HG03066 (cell line): ENCODE measurements at regions not wholly inside any gene's neighbourhood (a gene's known extent, or its start where the extent isn't known, plus 50 kb on each side); places are given as distances from the start of the nearest gene placed in this dataset.

Source experiments
- ATAC-seq: cut with Tn5 transposase; IDR thresholded peaks from one replicate; pipeline ENCODE4 v1.9.1; 2021; ENCODE audit warnings: low read depth; ENCODE audit not compliant: unreplicated experiment

- ATAC-seq: no peak
Measured at GRCh38 chr5:57700072-57700471, 217.5 kb upstream of the ACTBL2 start.

DNA sequence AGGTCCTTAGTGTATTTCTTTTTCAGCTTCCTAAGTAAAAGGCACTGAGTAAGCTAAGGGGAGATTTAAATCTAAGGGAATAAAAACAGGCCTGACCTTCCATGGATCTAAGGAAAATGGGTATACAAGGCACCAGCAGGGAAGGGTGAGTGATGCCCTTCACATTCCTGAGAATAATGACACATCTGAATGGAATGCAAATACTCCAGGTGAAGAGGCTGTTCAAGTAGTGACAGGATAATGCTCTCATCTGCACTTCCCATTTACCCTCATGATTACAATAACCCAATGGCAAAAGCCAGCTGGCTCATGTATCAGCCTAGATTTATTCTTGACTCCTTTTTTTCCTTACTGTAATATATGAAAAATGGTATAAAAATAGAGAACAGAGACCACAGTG is 216.2 kb upstream of the ACTBL2 start:
- ATAC-seq: no peak

- ATAC-seq: no peak
Measured at GRCh38 chr5:57698086-57698485, 215.5 kb upstream of the ACTBL2 start.

DNA sequence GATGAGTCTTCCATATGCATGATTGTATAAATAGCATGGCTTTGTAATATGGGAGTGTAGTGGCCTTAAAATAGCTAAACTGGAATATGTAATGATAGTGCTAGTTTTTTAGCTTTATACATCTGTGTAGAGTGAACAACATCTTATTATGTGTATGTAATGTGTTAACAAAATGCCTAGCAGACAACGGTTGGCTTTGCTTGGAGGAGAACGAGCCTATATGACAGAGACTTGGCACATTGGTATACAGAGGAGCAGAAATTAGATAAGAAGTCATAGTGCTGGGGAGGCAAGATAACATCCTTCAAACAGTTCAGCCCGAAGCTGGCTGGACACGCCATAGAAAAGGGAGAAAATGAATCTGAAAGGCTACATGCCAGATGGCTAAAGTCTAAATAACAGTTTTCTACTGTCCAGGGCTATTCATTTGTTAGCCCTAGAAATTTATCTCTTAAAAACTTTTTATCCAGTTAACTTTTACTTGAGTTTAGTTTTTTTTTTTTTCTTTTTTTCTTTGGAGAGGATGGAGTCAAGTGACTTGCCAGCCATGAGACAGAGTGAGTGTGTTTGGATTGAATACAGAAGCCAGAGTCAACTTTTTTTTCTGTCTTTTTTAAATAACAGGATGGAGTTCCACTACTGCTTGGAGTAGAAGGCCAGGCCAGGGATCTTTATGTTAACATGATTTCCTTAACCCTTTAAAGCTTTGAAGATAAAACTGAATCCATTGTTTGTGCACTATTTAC is 214.4 kb upstream of the ACTBL2 start:
- no peak for ATAC-seq

DNA sequence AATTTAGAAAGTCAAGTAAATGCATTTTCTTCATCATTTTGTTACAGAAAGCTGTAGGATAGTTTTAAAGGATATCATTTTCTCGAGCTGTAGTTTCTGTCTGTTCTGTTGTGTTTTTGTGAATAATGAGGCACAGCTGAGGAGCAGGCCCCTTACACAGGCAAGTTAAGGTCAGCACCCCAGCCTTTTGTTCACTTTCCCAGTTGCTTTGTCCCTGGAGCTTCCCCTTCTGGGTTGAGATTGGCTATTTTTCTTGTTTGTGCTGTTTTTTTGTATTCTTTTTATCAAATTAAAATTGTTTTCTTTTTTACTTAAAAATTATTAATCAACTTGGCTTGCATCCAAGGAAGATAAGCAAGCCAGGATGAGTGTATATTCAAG is 213.8 kb upstream of the ACTBL2 start:
- no peak for ATAC-seq

DNA sequence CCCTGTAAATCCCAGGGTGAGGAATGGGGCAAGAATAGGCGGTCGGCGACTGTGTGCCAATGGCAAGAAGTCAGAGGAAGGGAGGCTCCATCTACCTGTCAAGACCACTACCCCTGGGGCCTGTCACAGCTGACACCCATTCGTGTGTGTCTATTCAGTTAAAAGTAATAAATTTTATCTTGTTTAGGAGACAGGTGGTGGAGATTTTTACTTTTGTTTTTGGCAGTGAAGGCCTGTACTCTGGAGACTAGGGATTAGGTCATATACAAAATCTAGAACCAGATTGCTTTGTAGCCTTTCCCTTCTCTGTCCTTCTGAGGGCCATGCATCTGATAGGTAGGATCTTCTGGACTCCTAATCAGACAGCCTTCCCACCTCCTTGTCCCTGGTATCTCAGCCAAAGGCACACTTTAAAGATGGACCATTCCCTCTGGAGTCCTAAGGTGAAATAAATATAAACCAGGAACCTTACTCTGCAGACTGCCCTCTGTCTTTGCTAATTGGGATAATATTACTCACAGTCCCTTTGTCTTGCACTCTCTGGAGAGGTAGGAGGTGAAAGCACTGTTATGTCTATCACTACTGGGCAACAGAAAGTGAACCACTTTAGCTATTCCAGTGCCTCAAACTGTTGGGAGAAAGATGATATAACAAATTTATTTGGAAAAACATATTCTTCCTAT is 213.2 kb upstream of the ACTBL2 start:
- no peak for ATAC-seq

GRCh38 chr5:57695179-57695578 is 212.6 kb upstream of the ACTBL2 start:
- ATAC-seq: no peak

- no peak for ATAC-seq
Measured at GRCh38 chr5:57693488-57694305, 211.1 kb upstream of the ACTBL2 start.

DNA sequence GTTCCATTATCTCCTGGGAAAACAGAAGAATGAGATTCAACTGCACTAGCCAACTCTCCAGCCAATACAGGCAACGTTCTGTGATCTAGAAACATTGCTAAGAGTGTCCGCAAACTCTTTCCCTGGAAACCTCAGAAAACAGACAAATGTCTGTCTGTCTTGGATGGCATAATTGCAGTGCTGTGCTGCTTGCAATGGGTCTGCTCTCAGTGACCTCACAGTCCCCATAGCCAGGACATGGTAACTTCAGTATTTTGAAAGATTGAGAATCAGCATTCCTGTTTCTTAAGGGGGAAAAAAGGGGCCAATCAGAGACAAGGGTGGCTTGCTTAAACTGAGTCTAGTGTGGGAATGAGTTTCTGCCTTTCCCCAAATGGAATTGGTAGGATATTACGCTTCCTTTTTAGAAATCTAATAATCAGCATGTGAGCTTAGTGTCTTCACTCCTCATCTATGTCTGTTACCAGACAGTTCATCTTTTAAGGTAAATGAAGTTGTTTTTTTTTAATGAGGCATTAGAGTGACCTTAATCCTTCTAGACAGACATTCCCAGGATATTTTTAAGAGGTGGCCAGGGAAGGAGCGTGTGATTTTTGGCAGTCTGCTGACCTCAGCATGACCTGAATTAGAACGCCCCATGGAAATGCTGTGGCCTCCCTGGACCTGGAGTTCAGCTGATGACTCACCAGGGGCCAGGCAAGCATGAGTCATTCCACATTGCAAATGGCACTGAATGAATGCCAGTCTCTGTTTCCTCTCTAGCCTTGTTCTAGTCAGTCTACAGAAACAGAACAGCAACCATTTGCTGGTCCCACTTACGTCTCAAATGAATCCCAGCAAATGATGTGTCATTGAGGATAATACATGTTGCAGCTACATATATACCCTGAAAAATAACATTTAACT is 210.2 kb upstream of the ACTBL2 start:
- no peak for ATAC-seq

DNA sequence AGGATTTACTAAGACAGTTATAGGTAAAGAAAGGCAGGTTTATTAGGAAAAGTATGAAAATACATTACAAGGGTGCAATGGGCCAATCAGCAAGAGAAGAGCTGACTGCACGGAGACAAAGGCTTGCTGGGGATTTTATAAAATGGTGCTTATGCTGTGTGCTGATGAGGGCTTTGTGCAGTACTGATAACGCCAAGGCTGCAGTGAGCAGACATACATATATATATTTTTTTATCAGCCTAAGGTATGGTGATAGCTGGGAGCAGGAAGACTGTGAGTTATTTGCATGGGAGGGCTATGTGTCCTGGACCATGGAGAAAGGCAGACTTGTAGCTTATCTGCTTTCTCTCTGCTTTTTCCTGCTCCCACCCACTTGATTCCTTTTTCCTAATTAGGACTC is 208.1 kb upstream of the ACTBL2 start:
- ATAC-seq: no peak

DNA sequence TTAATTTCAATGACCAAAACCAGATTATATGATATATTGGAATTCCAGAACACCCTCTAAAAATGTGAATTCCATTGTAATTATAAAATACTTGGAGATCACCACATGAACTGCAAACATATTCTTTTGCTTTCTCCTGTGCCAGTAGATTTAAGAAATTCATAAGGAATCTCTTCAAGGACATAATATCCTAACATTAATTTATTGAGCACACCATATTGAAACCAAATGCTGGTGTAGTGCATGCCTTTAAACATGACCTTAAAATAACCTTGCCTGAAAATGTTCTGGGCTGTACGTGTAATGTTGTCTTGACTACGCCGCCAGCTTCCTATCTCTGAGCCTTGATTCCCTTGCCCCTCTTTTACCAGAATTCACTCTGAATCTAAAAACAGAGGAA is 205.0 kb upstream of the ACTBL2 start:
- no peak for ATAC-seq

GRCh38 chr5:57685516-57686255 is 203.1 kb upstream of the ACTBL2 start:
- no peak for ATAC-seq

DNA sequence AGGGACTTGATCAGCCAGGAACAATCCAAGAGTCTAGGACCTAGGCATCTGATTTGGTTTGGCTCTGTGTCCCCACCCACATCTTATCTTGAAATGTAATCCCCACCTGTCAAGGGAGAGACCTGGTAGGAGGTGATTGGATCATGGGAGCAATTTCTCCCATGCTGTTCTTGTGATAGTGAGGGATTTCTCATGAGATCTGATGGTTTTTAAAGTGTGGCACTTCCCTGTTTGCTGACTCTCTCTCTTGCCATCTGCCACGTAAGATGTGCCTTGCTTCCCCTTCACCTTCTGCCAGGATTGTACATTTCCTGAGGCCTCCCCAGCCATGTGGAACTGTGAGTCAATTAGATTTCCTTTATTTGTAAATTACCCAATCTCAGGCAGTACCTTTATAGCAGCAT is 201.7 kb upstream of the ACTBL2 start:
- ATAC-seq: no peak

GRCh38 chr5:57683036-57683630 is 200.5 kb upstream of the ACTBL2 start:
- no peak for ATAC-seq

DNA sequence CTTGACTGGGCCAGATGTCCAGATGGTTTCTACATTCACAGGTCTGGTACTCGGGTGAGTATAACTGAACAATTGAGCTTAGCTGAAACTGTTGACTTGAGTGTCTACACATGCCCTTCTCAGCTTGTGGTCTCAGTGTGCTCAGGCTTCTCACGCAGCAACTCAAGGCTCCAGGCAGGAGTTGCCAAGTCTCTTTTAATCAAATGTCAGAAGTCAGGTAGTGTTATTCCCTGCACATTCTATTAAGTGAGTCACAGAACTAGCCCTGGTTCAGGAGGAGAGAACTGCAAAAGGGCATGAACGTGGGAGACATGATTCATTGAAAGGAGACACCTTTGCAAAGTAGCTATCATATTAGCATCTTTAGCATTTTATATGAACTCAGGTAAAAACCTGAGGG is 199.3 kb upstream of the ACTBL2 start:
- ATAC-seq: no peak

GRCh38 chr5:57680686-57681085 is 198.1 kb upstream of the ACTBL2 start:
- ATAC-seq: no peak

DNA sequence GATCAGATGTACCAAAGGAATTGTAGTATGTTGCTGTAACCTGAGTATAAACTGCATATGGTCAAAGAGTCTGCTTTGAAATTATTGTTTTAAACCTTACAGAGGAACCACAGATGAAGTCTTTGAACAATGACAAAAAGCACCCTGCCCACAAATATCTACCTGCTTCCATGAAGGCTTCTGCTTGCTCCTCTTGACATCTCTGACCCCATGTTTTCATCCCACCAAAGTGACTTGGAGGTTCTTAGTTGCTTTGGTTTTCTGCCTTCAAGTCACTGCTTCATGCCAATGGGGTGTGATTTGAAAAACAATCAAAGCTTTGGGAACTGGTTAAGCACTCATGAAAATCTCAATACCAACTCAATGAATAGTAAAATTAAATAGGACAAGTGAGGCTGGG is 194.6 kb upstream of the ACTBL2 start:
- no peak for ATAC-seq

DNA sequence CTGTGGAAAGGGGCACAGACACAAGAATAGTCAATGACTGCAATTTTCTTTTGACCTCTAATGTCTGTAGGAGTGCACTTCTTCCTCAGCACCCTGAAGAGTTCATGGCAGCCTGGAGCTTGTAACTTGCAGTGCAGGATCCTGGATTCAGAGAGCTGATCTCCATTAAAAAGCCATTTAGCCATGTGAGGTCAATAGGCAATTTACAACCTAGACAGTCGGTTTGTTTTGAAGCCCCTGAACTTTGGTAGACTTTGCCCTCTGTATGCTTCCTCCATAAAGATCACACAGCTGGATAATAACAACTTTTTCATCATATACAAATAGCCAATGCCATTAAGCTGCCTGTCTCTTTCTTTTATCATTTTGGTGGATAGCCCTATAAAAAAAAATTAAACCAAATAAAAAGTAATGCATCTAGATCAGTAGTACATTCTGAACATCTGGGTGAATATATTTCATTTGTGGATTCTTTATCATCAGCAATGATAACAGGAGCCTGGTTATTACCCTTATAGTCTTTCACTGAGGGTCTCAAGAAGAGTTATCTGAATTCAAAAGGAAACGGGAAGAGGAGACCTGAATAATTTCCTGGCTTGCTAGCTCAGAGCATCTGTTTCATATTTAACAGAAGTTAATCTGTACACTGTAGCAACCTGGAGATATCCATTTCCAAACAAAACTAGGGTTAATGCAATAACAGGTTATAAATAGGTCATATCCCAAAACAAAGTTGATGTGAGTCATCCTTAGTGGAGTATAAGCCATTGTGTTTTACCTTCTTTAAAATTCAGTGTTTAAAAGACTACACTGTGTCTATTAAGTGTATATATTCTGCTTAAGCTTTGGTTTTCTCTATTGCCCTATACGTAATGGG is 193.8 kb upstream of the ACTBL2 start:
- ATAC-seq: no peak

DNA sequence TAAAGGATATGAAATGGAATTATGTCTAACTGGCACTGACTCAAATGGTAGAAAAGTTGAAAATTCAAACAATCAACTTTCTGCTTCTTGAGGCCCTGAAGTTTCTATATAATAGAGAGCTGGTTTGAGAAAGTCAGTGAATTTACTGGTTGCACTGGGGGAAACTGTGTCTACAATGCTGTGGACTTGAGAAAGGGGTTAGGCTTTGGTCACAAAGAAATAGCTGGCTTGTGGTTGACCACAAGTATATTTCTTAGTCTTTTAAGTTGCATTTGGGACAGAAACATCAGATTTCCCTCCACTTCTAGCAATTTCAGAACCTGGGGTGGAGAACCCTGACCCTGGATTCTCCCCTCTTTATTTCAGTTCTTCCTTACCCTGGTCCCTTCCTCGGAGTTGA is 192.6 kb upstream of the ACTBL2 start:
- no peak for ATAC-seq
